GM12891 (cell line): ENCODE measurements at regions not wholly inside any gene's neighbourhood (a gene's known extent, or its start where the extent isn't known, plus 50 kb on each side); places are given as distances from the start of the nearest gene placed in this dataset.

Experiments used
- DNase-seq: peaks from one replicate; pipeline ENCODE4 v3.0.0; 2011; ENCODE audit warnings: low spot score; ENCODE audit not compliant: insufficient read length
- FAIRE-seq: peaks from 2 replicates; lab custom pipeline; 2011; peaks lifted over from hg19 to GRCh38; lab: Jason Lieb, UNC
- PAX5 ChIP-seq: IDR thresholded peaks from 2 replicates; pipeline ENCODE4 v1.6.1; 2011; ENCODE audit warnings: low read length, moderate library complexity, mild to moderate bottlenecking; ENCODE audit not compliant: insufficient read depth, severe bottlenecking
- POLR2A ChIP-seq: IDR thresholded peaks from 2 replicates; pipeline ENCODE4 v1.6.1; 2011; ENCODE audit warnings: low read depth, low read length, control low read depth
- POLR2AphosphoS5 ChIP-seq: IDR thresholded peaks from 2 replicates; pipeline ENCODE4 v1.6.1; 2011; ENCODE audit warnings: low read depth, low read length, control low read depth
- POU2F2 ChIP-seq: IDR thresholded peaks from 2 replicates; pipeline ENCODE4 v1.6.1; 2011; ENCODE audit warnings: low read depth, mild to moderate bottlenecking, control low read depth, low read length, moderate library complexity
- SPI1 ChIP-seq: IDR thresholded peaks from 2 replicates; pipeline ENCODE4 v1.6.1; 2011; ENCODE audit warnings: low read depth, low read length, control low read depth
- TAF1 ChIP-seq: IDR thresholded peaks from 2 replicates; pipeline ENCODE4 v1.6.1; 2011; ENCODE audit warnings: low read depth, low read length, control low read depth

GRCh38 chr4:26028133-26028792, 114.2 kb downstream of the SMIM20 start:
- no peak for FAIRE-seq
- no peak for TF ChIP-seq SPI1
- TF ChIP-seq TAF1 = no peak
- no peak for TF ChIP-seq POLR2A
- TF ChIP-seq POU2F2 = no peak
- TF ChIP-seq PAX5 = no peak
- no peak for TF ChIP-seq POLR2AphosphoS5
- DNase-seq = no peak

DNA sequence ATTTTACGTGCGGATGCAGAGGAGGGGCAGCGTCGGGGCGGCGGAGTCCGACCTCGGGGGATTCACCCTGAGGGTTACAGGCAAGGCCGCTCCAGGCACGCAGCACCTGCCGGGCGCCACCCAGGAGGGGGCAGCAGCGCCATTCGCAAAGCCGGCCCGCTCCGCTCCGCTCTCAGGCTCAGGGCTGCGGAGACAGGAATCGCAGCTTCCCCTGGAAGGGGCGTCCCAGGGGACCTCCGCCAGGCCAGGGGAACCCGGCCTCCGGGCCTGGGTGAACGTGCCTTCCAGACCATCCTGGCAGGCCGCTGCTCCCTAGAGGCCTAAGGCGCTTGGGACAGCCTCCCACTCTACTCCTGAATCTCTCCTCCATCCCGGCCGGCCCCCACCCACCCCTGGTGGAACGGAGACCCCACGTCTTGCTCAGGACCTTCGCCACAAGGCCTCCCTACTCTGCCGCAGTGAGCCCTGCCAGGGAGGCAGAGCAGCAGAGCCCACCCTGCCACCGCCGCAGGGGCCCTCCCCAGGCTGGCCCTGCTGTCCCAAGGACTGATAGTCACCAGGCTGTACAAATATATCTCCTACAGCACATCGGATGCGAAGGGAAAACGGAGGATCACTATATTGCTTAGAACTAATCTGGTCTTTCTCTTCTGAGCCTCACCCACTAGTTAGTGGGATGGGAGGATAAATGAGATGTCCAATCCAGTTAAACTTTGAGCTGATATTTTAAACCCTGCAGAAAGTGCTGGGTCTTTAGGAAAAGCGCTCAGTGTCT, 115.0 kb downstream of the SMIM20 start:
- TF ChIP-seq POU2F2 = peak; percentile 28; the same call in 1 of the 2 replicates
- no peak for TF ChIP-seq SPI1
- DNase-seq (peak; percentile 59), FAIRE-seq (peak; percentile 60)

DNA sequence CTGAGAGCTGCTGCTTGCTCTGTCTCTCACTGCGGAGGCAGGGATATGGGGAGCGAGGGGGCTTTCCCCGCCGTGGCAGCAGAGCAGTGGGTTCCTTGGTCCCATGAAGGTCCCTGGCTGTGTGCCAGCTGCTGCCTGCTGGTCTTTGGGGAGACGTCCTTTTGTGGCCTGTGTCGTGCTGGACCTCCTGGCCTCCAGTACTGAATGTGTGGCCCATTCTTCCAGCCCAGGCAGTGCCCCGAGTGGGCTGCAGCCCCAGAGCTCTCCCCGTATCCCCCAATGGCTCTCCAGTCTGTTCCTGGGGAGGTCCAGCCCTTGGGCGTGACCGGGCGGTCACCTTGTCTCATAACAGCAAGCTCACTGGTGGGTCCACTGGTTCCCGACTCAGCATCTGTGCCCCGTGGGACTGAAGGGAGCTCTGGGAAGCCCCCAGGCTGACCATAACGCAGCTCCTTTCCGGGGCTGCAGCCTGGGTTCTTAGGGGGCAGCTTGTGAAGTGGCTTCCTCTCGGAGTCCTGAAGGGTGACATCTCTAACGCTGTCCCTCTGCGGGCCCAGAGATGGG, 115.6 kb downstream of the SMIM20 start:
- DNase-seq (no peak), FAIRE-seq (no peak)
- TF ChIP-seq TAF1 (no peak), SPI1 (no peak), POU2F2 (no peak), POLR2AphosphoS5 (no peak), PAX5 (no peak), POLR2A (no peak)

GRCh38 chr4:26030260-26030667, 116.2 kb downstream of the SMIM20 start:
- no peak for TF ChIP-seq POLR2A
- no peak for TF ChIP-seq POLR2AphosphoS5
- no peak for TF ChIP-seq POU2F2
- no peak for TF ChIP-seq PAX5
- FAIRE-seq = no peak
- DNase-seq = no peak

- TF ChIP-seq SPI1 = peak; percentile 30; the same call in 1 of the 2 replicates
- no peak for TF ChIP-seq POLR2AphosphoS5
- FAIRE-seq = no peak
Observed at GRCh38 chr4:26030780-26031179, 116.8 kb downstream of the SMIM20 start.

DNA sequence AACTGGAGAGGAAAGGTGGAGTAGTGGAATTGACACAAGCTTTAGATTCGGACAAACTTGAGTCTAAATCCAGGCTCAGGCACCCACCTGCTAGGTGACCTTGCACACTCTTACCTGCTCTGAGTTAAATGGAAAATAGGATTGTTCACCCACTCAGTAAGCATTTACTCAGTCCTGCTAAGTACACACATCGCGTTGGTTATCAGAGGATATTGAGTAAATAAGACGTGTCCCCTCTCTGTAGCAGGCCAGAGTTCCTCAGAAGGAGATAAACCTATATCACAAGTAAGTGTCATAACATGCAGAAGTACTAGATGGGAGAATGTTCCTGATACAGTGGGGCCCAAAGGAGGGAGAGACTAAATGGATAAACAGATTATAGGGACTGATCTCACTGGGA, 117.7 kb downstream of the SMIM20 start:
- TF ChIP-seq SPI1 = no peak
- no peak for TF ChIP-seq POLR2A
- TF ChIP-seq POLR2AphosphoS5 = no peak
- TF ChIP-seq PAX5 = no peak
- no peak for TF ChIP-seq POU2F2
- TF ChIP-seq TAF1 = no peak
- FAIRE-seq = no peak
- DNase-seq = no peak

More at GRCh38 chr4:26030780-26031179, 116.8 kb downstream of the SMIM20 start:
- DNase-seq = no peak

- TF ChIP-seq POU2F2 (no peak), TAF1 (no peak), SPI1 (no peak), PAX5 (no peak), POLR2A (no peak), POLR2AphosphoS5 (no peak)
- FAIRE-seq (no peak), DNase-seq (no peak)
Observed at GRCh38 chr4:26032142-26032541, 118.1 kb downstream of the SMIM20 start.

DNA sequence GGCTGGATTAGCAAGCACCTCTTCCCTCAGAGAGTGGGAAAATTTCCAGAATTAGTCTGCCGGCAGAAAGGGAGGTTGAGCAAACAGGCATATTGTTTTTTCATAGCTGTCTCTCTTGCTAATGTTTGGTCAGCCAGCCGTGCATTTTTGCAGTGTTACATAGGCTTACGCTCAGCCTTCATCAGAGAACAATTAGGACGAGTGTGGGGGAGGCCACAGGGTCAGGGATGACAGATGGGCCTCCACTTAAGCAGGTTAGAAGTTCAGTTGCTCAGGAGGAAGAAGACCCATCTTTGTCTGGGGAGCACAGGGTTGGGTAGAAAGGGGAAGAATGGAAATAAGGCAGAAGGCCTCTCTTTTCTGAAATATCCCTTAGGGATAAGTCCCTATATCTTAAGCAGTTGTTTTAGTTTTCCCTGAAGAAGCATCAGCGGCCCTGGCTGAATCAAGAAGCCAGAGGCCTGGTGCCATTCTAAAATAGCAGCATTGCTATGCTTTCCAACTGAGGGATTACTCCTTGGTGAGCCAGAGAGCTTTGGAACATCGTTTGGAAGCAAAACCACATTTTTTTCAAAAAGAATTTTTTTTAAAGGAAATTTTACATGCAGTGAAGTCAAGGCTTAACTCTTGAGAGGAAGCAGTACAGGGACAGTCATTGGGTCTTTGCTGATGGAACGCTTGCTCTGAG, 118.8 kb downstream of the SMIM20 start:
- no peak for DNase-seq

DNA sequence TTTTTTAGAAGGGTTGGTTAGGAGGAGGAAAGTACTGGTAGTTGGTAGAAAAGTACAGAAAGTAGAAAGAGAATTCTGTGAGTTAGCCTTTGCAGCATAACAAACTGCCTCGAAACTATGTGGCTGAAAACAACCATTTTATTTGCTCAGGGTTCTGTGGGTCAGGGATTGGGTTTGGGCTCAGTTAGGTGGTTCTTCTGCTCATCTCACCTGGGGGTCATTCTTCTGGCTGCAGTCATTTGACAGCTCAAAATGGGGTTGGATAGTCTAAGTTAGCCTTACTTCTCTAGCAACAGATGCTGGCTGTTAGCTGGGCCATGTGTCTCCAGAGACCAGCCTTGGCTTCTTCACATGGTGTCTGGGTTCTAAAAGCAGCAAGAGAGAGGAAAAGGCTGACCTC, 119.4 kb downstream of the SMIM20 start:
- no peak for TF ChIP-seq TAF1
- no peak for TF ChIP-seq POLR2A
- no peak for TF ChIP-seq POLR2AphosphoS5
- TF ChIP-seq SPI1 = no peak
- no peak for TF ChIP-seq PAX5
- no peak for TF ChIP-seq POU2F2
- FAIRE-seq (no peak), DNase-seq (no peak)

More for the DNA sequence above, 118.8 kb downstream of the SMIM20 start:
- no peak for TF ChIP-seq POLR2AphosphoS5
- TF ChIP-seq SPI1 = no peak
- TF ChIP-seq TAF1 = no peak
- no peak for TF ChIP-seq POLR2A
- FAIRE-seq = no peak
